ENCODE measurements at regions not wholly inside any gene's neighbourhood (a gene's known extent, or its start where the extent isn't known, plus 50 kb on each side); places are given as distances from the start of the nearest gene placed in this dataset.
A peak's percentile ranks its signal among the peaks of the same experiment; 100 is the strongest.

DNA sequence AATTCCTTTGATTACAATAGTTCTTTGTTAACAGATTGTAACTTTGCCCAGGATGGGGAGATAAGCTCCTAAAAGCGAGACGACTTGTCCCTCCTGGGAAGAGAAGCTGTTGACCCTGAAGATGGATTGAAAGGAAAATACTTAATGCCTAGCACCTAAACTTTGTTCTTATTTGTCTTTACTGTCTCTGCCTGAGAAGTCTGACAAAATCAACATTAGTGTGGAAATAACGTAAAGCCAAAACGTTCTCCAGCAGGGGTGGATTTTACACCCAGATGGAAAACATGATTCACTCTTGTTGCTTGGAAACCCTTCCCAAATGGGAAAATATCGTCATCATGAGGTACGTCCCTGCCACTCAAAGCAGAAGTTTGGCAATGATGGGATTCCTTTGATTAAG lies 450.1 kb downstream of the SLC4A3 start:
- no peak for DNase-seq (ENCODE audit: extremely low spot score in 2 of 2)
- intact Hi-C loops (cut with DNase I), result no loop called here
- Histone ChIP-seq H3K36me3 (no peaks in the 10 kb centered on the region), H3K9me3 (no peaks in the 10 kb centered on the region), H3K4me3 (no peak overlapping the region), H3K27me3 (no peaks in the 10 kb centered on the region), H3K27ac (peak overlapping the region; percentile 51), H3K4me1 (peaks cover 27% of the 10 kb centered on the region)
- no peak for TF ChIP-seq POLR2AphosphoS5 (IDR thresholded peaks at IDR 0.05; ENCODE audit: insufficient read depth in 1 of 2, low read depth in 1 of 2)
- TF ChIP-seq, protein P1, sequence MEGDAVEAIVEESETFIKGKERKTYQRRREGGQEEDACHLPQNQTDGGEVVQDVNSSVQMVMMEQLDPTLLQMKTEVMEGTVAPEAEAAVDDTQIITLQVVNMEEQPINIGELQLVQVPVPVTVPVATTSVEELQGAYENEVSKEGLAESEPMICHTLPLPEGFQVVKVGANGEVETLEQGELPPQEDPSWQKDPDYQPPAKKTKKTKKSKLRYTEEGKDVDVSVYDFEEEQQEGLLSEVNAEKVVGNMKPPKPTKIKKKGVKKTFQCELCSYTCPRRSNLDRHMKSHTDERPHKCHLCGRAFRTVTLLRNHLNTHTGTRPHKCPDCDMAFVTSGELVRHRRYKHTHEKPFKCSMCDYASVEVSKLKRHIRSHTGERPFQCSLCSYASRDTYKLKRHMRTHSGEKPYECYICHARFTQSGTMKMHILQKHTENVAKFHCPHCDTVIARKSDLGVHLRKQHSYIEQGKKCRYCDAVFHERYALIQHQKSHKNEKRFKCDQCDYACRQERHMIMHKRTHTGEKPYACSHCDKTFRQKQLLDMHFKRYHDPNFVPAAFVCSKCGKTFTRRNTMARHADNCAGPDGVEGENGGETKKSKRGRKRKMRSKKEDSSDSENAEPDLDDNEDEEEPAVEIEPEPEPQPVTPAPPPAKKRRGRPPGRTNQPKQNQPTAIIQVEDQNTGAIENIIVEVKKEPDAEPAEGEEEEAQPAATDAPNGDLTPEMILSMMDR (IDR thresholded peaks at IDR 0.05), result no peak
- no peak for TF ChIP-seq POLR2A (IDR thresholded peaks at IDR 0.05)

DNA sequence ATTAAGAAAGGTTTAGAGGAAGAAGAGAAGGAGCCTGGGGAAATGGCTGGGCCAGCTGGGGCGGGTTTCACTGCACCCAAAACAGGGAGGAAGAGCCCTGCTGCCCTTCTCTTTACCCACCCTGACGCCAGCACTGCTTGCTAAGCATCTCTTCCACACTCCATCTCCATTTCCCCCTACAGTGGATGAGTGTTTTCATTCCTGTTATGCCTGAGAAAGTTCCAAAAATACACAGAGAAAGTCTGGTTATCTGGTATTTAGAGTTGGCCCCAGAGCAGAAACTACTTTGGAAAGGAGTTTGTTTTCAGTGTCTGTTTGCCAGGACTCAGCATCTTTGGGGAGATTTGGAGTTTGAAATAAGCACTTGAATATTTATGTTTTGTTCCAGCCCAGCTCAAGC lies 451.0 kb downstream of the SLC4A3 start:
- intact Hi-C loops (cut with DNase I), result no loop called here
- Histone ChIP-seq H3K4me3 (no peak overlapping the region), H3K27ac (peak overlapping the region; percentile 51), H3K27me3 (no peaks in the 10 kb centered on the region), H3K4me1 (peaks cover 27% of the 10 kb centered on the region), H3K9me3 (no peaks in the 10 kb centered on the region), H3K36me3 (no peaks in the 10 kb centered on the region)
- DNase-seq (ENCODE audit: extremely low spot score in 2 of 2), result no peak
- TF ChIP-seq POLR2AphosphoS5 (IDR thresholded peaks at IDR 0.05; ENCODE audit: insufficient read depth in 1 of 2, low read depth in 1 of 2), result no peak
- TF ChIP-seq POLR2A (IDR thresholded peaks at IDR 0.05), result no peak
- TF ChIP-seq, protein P1 (IDR thresholded peaks at IDR 0.05), result no peak

DNA sequence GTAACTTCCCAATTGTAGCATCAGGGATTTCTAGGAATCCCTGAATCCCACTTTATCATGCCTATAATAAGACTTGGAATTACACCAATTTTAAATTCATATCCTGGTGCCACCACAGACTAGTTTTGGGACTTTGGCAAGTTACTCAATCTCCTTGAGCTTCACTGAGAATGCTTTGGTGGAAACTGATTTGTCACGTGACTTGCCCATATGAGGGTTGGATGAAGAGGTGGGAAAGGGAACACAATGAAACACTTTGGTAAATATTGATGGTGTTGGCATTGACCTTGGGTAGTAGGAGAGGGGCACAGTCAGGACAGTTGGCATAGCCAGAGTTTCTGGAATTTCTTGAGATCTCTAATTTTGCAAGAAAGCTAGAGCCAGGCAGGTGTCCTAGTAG lies 452.2 kb downstream of the SLC4A3 start:
- Histone ChIP-seq H3K27me3 (no peaks in the 10 kb centered on the region), H3K9me3 (no peaks in the 10 kb centered on the region), H3K4me3 (no peak overlapping the region), H3K36me3 (no peaks in the 10 kb centered on the region), H3K27ac (no peak overlapping the region), H3K4me1 (peaks cover 27% of the 10 kb centered on the region)
- no peak for TF ChIP-seq POLR2AphosphoS5 (IDR thresholded peaks at IDR 0.05; ENCODE audit: insufficient read depth in 1 of 2, low read depth in 1 of 2)
- TF ChIP-seq, protein P1 (IDR thresholded peaks at IDR 0.05), result no peak
- TF ChIP-seq POLR2A (IDR thresholded peaks at IDR 0.05), result no peak
- intact Hi-C loops (cut with DNase I), result no loop called here
- DNase-seq (ENCODE audit: extremely low spot score in 2 of 2), result no peak

DNA sequence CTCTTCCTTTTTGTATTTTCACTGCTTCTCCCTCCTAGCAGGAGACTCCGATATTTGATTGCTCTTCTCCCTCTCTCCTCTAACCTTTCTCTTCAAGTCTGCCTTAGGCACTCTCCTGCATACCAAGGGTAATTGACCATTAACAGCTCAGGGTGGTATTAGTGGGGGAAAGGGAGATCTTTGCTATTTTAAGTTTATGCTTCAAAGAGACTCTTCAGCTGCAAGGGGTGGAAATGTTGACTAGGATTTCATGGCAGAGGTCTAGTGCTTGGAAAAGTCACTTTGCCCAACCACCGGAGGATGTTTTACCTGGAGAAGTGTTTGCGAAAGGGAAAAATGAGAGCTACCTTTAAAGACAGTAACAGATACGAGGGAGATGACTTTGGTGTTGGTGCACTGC lies 453.7 kb downstream of the SLC4A3 start:
- H3K36me3 ChIP-seq, result no peaks in the 10 kb centered on the region
- TF ChIP-seq, protein P1 (IDR thresholded peaks at IDR 0.05), result no peak
- TF ChIP-seq POLR2A (IDR thresholded peaks at IDR 0.05) (no peak), POLR2AphosphoS5 (IDR thresholded peaks at IDR 0.05; ENCODE audit: insufficient read depth in 1 of 2, low read depth in 1 of 2) (no peak)
- intact Hi-C loops (cut with DNase I), result no loop called here
- no peak overlapping the region for H3K4me3 ChIP-seq
- H3K27ac ChIP-seq, result no peak overlapping the region
- H3K9me3 ChIP-seq, result no peaks in the 10 kb centered on the region
- no peak for DNase-seq (ENCODE audit: extremely low spot score in 2 of 2)
- H3K27me3 ChIP-seq, result no peaks in the 10 kb centered on the region
- peaks cover 27% of the 10 kb centered on the region for H3K4me1 ChIP-seq

DNA sequence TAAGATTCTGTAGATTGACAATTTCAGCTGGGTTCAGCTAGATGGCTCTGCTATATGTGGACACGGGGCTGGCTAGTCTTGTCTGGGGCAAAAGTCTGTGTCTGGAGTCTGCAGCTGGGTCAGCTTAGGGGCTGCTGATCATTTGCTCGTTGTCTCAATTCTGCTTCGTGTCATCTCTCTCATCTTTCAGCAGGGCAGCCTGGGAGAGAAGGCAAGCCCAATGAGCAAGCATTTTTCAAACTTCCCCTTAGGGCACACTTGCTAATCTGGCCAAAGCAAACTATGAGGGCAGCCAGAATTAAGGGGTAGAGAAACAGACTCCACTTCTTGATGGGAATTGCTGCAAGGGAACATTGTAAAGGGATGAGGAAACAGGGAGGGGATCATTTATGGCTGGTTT lies 462.6 kb downstream of the SLC4A3 start:
- intact Hi-C loops (cut with DNase I), result no loop called here
- no peak for DNase-seq (ENCODE audit: extremely low spot score in 2 of 2)
- H3K27ac ChIP-seq, result no peak overlapping the region
- H3K27me3 ChIP-seq, result no peaks in the 10 kb centered on the region
- no peaks in the 10 kb centered on the region for H3K9me3 ChIP-seq
- no peak for TF ChIP-seq POLR2A (IDR thresholded peaks at IDR 0.05)
- TF ChIP-seq, protein P1 (IDR thresholded peaks at IDR 0.05), result no peak
- no peak for TF ChIP-seq POLR2AphosphoS5 (IDR thresholded peaks at IDR 0.05; ENCODE audit: insufficient read depth in 1 of 2, low read depth in 1 of 2)
- H3K36me3 ChIP-seq, result no peaks in the 10 kb centered on the region
- H3K4me3 ChIP-seq, result no peak overlapping the region
- no peaks in the 10 kb centered on the region for H3K4me1 ChIP-seq
